IMR-90 (cell line): ENCODE measurements at regions not wholly inside any gene's neighbourhood (a gene's known extent, or its start where the extent isn't known, plus 50 kb on each side); places are given as distances from the start of the nearest gene placed in this dataset.

Experiments
- ATAC-seq: fragments of 200-7000 bp; cut with Tn5 transposase; 2 replicates; pipeline ENCODE4 v1.9.1; 2020; ENCODE audit warnings: low read depth, mild to moderate bottlenecking, moderate library complexity
- BruUV-seq: library from RNA; stranded (reverse); fragments of 400-500 nt; replicated peaks from 2 replicates; lab custom pipeline; 2021; lab: Mats Ljungman, UMichigan
- CTCF ChIA-PET: fragments of 300-600 bp; formaldehyde crosslinking; extraction: SDS; loops from one replicate; lab custom pipeline; 2021; ENCODE audit warnings: antibody characterized with exemption; lab: Yijun Ruan, JAX
- POLR2A ChIA-PET: fragments of 300-600 bp; sonication (Branson Sonifier 250); formaldehyde crosslinking; loops from one replicate; lab custom pipeline; 2022; ENCODE audit warnings: antibody characterized with exemption; ENCODE audit not compliant: unreplicated experiment; lab: Charles Lee
- DNase-seq: peaks from one replicate; pipeline ENCODE4 v3.0.0; 2013
- H2AFZ ChIP-seq: replicated peaks from 2 replicates; pipeline ENCODE3; 2013; ENCODE audit warnings: low read length, mild to moderate bottlenecking; ENCODE audit not compliant: poor library complexity
- H2AK5ac ChIP-seq: 2 replicates; pipeline ENCODE4 v1.6.1; 2013; ENCODE audit warnings: low read depth, low read length, inconsistent platforms
- H2AK9ac ChIP-seq: replicated peaks from 2 replicates; pipeline ENCODE3; 2013; ENCODE audit warnings: mild to moderate bottlenecking, low read depth, low read length, moderate library complexity; ENCODE audit not compliant: poor library complexity
- H2BK120ac ChIP-seq: 2 replicates; pipeline ENCODE4 v1.6.1; 2013; ENCODE audit warnings: low read depth, low read length, inconsistent platforms
- H2BK15ac ChIP-seq: 3 replicates; pipeline ENCODE4 v1.6.1; 2013; ENCODE audit warnings: low read depth, low read length, inconsistent platforms
- H2BK20ac ChIP-seq: 2 replicates; pipeline ENCODE4 v1.6.1; 2013; ENCODE audit warnings: low read depth, mild to moderate bottlenecking, inconsistent platforms, low read length, moderate library complexity
- H2BK5ac ChIP-seq: 2 replicates; pipeline ENCODE4 v1.6.1; 2013; ENCODE audit warnings: mild to moderate bottlenecking, low read depth, low read length, inconsistent platforms; ENCODE audit not compliant: poor library complexity, severe bottlenecking
- H3K14ac ChIP-seq: replicated peaks from 2 replicates; pipeline ENCODE4 v1.6.1; 2013; ENCODE audit warnings: low read depth, low read length, inconsistent platforms
- H3K18ac ChIP-seq: 2 replicates; pipeline ENCODE4 v1.6.1; 2013; ENCODE audit warnings: low read depth, low read length, control low read depth
- H3K23ac ChIP-seq: 2 replicates; pipeline ENCODE4 v1.6.1; 2013; ENCODE audit warnings: low read depth, low read length, inconsistent platforms
- H3K27ac ChIP-seq: 2 replicates; pipeline ENCODE4 v1.5.1; 2013; ENCODE audit warnings: mild to moderate bottlenecking, control low read depth, low read length; ENCODE audit not compliant: insufficient read depth
- H3K27me3 ChIP-seq: 2 replicates; pipeline ENCODE4 v1.6.1; 2013; ENCODE audit warnings: low read length; ENCODE audit not compliant: control insufficient read depth, insufficient read depth
- H3K36me3 ChIP-seq: 2 replicates; pipeline ENCODE4 v1.6.1; 2013; ENCODE audit warnings: low read length, mixed read lengths; ENCODE audit not compliant: control insufficient read depth, insufficient read depth
- H3K4ac ChIP-seq: 2 replicates; pipeline ENCODE4 v1.6.1; 2013; ENCODE audit warnings: low read depth, low read length, inconsistent platforms
- H3K4me1 ChIP-seq: 2 replicates; pipeline ENCODE4 v1.6.1; 2013; ENCODE audit warnings: low read length, mixed read lengths; ENCODE audit not compliant: control insufficient read depth, insufficient read depth
- H3K4me2 ChIP-seq: 2 replicates; pipeline ENCODE4 v1.6.1; 2013; ENCODE audit warnings: low read depth, mild to moderate bottlenecking, control low read depth, low read length, moderate library complexity
- H3K4me3 ChIP-seq: 2 replicates; pipeline ENCODE4 v1.5.1; 2013; ENCODE audit warnings: low read depth, mild to moderate bottlenecking, control low read depth, low read length, moderate library complexity; ENCODE audit not compliant: insufficient read depth
- H3K56ac ChIP-seq: 2 replicates; pipeline ENCODE4 v1.6.1; 2013; ENCODE audit warnings: low read length, inconsistent platforms; ENCODE audit not compliant: insufficient read depth; ENCODE audit errors: extremely low read depth
- H3K79me1 ChIP-seq, 2 experiments: 2 replicates each; pipeline ENCODE4 v1.6.1; 2013; ENCODE audit warnings: low read length in 2 of 2, inconsistent platforms in 1 of 2, low read depth in 1 of 2
- H3K9ac ChIP-seq: 2 replicates; pipeline ENCODE4 v1.6.1; 2013; ENCODE audit warnings: low read depth, low read length, control low read depth
- H3K9me1 ChIP-seq: 2 replicates; pipeline ENCODE4 v1.6.1; 2013; ENCODE audit warnings: low read length, inconsistent platforms; ENCODE audit not compliant: insufficient read depth
- H3K9me3 ChIP-seq: 2 replicates; pipeline ENCODE4 v1.6.1; 2013; ENCODE audit warnings: low read length; ENCODE audit not compliant: control insufficient read depth, insufficient read depth
- H4K20me1 ChIP-seq: 2 replicates; pipeline ENCODE4 v1.6.1; 2013; ENCODE audit warnings: low read length, inconsistent platforms; ENCODE audit not compliant: insufficient read depth
- H4K5ac ChIP-seq: 2 replicates; pipeline ENCODE4 v1.6.1; 2013; ENCODE audit warnings: mild to moderate bottlenecking, low read depth, low read length, control low read depth
- H4K8ac ChIP-seq, 2 experiments: 2 replicates each; pipeline ENCODE4 v1.6.1; 2013; ENCODE audit warnings: low read depth in 2 of 2, low read length in 2 of 2, control low read depth in 1 of 2, inconsistent platforms in 1 of 2
- H4K91ac ChIP-seq: 2 replicates; pipeline ENCODE4 v1.6.1; 2013; ENCODE audit warnings: low read depth, low read length, inconsistent platforms; ENCODE audit not compliant: insufficient read depth
- BHLHE40 ChIP-seq: fragments of 150-350 bp; IDR thresholded peaks from 2 replicates; pipeline ENCODE4 v1.6.1; 2016; ENCODE audit warnings: mild to moderate bottlenecking, low read depth, low read length
- CEBPB ChIP-seq: IDR thresholded peaks from 2 replicates; pipeline ENCODE4 v1.6.1; 2012; ENCODE audit warnings: low read depth, low read length, improper control_type of control experiment
- CHD1 ChIP-seq: IDR thresholded peaks from 2 replicates; pipeline ENCODE4 v1.6.1; 2012; ENCODE audit warnings: low read depth, low read length, improper control_type of control experiment
- CTCF ChIP-seq: conservative IDR thresholded peaks from 2 replicates; pipeline ENCODE4 v1.5.1; 2012; ENCODE audit warnings: mild to moderate bottlenecking, low read depth, low read length, improper control_type of control experiment
- FOS ChIP-seq: fragments of 150-350 bp; IDR thresholded peaks from 2 replicates; pipeline ENCODE4 v1.6.1; 2016; ENCODE audit warnings: low read depth, low read length
- MXI1 ChIP-seq: IDR thresholded peaks from 2 replicates; pipeline ENCODE4 v1.6.1; 2012; ENCODE audit warnings: low read depth, mild to moderate bottlenecking, low read length, moderate library complexity, borderline replicate concordance
- NFE2L2 ChIP-seq: fragments of 150-350 bp; IDR thresholded peaks from 2 replicates; pipeline ENCODE4 v1.6.1; 2016; ENCODE audit warnings: low read depth, mild to moderate bottlenecking, low read length
- RAD21 ChIP-seq: IDR thresholded peaks from 2 replicates; pipeline ENCODE4 v1.6.1; 2012; ENCODE audit warnings: low read length, improper control_type of control experiment
- RCOR1 ChIP-seq: IDR thresholded peaks from 2 replicates; pipeline ENCODE4 v1.6.1; 2012; ENCODE audit warnings: mild to moderate bottlenecking, low read length, improper control_type of control experiment; ENCODE audit not compliant: insufficient replicate concordance
- SMC3 ChIP-seq: fragments of 150-350 bp; IDR thresholded peaks from 2 replicates; pipeline ENCODE4 v1.6.1; 2016; ENCODE audit warnings: low read depth, mild to moderate bottlenecking, antibody characterized with exemption, low read length, moderate library complexity
- USF2 ChIP-seq: fragments of 150-350 bp; IDR thresholded peaks from 2 replicates; pipeline ENCODE4 v1.6.1; 2017; ENCODE audit warnings: mild to moderate bottlenecking, antibody characterized with exemption, low read length, low read depth
- WGBS, 2 experiments: methylation state at CpG; one replicate each; pipeline versions ENCODE4 v1.1.5 to v1.1.7; 2013; ENCODE audit warnings: missing lambda C conversion rate in 2 of 2; ENCODE audit not compliant: insufficient read length in 1 of 2; ENCODE audit errors: extremely low coverage in 2 of 2; 5-methylcytosine and 5-hydroxymethylcytosine counted together
- dilution Hi-C: fragments of 300-500 bp; cut with HindIII; formaldehyde crosslinking; loops from one replicate; pipeline ENCODE4 v1.14.3; 2018; ENCODE audit warnings: low sequenced_read_pairs; ENCODE audit not compliant: unreplicated experiment
- in situ Hi-C: fragments of 300-500 bp; cut with MboI; formaldehyde crosslinking; loops from 3 replicates; pipeline ENCODE4 v1.14.3; 2019; ENCODE audit warnings: low sequenced_read_pairs, inconsistent platforms, mixed read lengths
- intact Hi-C: fragments of 100-400 bp; cut with micrococcal nuclease; formaldehyde crosslinking; loops from 2 replicates; pipeline ENCODE4 v1.10.0; 2022

GRCh38 chr1:199007423-199007822 is 368.6 kb downstream of the PTPRC start:
- H2BK15ac ChIP-seq = no peak overlapping the region
- no peak overlapping the region for H2BK120ac ChIP-seq
- no peaks in the 10 kb centered on the region for H3K79me1 ChIP-seq
- no peaks in the 10 kb centered on the region for H4K20me1 ChIP-seq
- ChIA-PET CTCF (no interaction called here), POLR2A (no interaction called here)
- H3K23ac ChIP-seq = no peak overlapping the region
- in situ Hi-C loops = no loop called here
- DNase-seq (no peak), ATAC-seq (no peak)
- no peaks in the 10 kb centered on the region for H3K36me3 ChIP-seq
- peak overlapping the region; percentile 5 for H2AFZ ChIP-seq
- TF ChIP-seq RCOR1 (no peak), BHLHE40 (no peak), FOS (no peak), CHD1 (no peak), CTCF (no peak), USF2 (no peak), CEBPB (no peak), NFE2L2 (no peak), RAD21 (no peak), SMC3 (no peak), MXI1 (no peak)
- H3K9me1 ChIP-seq = no peaks in the 10 kb centered on the region
- H3K4me1 ChIP-seq = no peaks in the 10 kb centered on the region
- no TSS peak for BruUV-seq
- no peak overlapping the region for H4K91ac ChIP-seq
- H3K4me2 ChIP-seq = no peak overlapping the region
- no peaks in the 10 kb centered on the region for H3K9me3 ChIP-seq
- no peak overlapping the region for H2BK5ac ChIP-seq
- H4K8ac ChIP-seq = no peak overlapping the region
- H2AK5ac ChIP-seq = no peak overlapping the region
- no peak overlapping the region for H3K27ac ChIP-seq
- H3K56ac ChIP-seq = no peak overlapping the region
- no peak overlapping the region for H3K9ac ChIP-seq
- no peak overlapping the region for H4K5ac ChIP-seq
- dilution Hi-C loops = no loop called here
- no peak overlapping the region for H2BK20ac ChIP-seq
- no peaks in the 10 kb centered on the region for H3K27me3 ChIP-seq
- H3K18ac ChIP-seq = no peak overlapping the region
- intact Hi-C loops = no loop called here
- H3K4me3 ChIP-seq = no peak overlapping the region
- no peak overlapping the region for H3K14ac ChIP-seq
- 100% methylated on average over 1 of the region's 2 CpGs; no CpG with 5 or more reads in 1 of the 2 experiments for WGBS, 2 experiments
- no peak overlapping the region for H3K4ac ChIP-seq
- H2AK9ac ChIP-seq = no peak overlapping the region
